SJSA1 (cell line): ENCODE measurements at regions not wholly inside any gene's neighbourhood (a gene's known extent, or its start where the extent isn't known, plus 50 kb on each side); places are given as distances from the start of the nearest gene placed in this dataset.

Experiments
- DNase-seq, 2 experiments: peaks; one replicate each; pipeline ENCODE4 v3.0.0-alpha.2; 2015 to 2020; ENCODE audit warnings: low spot score in 2 of 2, low read depth in 1 of 2
- H3K27ac ChIP-seq: fragments of 250-450 bp; sonication (Bioruptor Pico); 2 replicates; pipeline ENCODE4 v1.5.1; 2020; ENCODE audit warnings: mild to moderate bottlenecking, moderate library complexity
- H3K27me3 ChIP-seq: fragments of 250-450 bp; sonication (Bioruptor Pico); replicated peaks from 2 replicates; pipeline ENCODE4 v1.5.1; 2020; ENCODE audit warnings: mild to moderate bottlenecking, moderate library complexity
- H3K36me3 ChIP-seq: fragments of 250-450 bp; sonication (Bioruptor Pico); 2 replicates; pipeline ENCODE4 v1.5.1; 2020; ENCODE audit warnings: mild to moderate bottlenecking
- H3K4me1 ChIP-seq: fragments of 250-450 bp; sonication (Bioruptor Pico); replicated peaks from 2 replicates; pipeline ENCODE4 v1.6.1; 2021; ENCODE audit warnings: mild to moderate bottlenecking
- H3K4me3 ChIP-seq: fragments of 250-450 bp; sonication (Bioruptor Pico); 2 replicates; pipeline ENCODE4 v1.5.1; 2020; ENCODE audit warnings: mild to moderate bottlenecking
- H3K9me3 ChIP-seq: fragments of 250-450 bp; sonication (Bioruptor Pico); replicated peaks from 2 replicates; pipeline ENCODE4 v1.5.1; 2020; ENCODE audit warnings: mild to moderate bottlenecking

DNA sequence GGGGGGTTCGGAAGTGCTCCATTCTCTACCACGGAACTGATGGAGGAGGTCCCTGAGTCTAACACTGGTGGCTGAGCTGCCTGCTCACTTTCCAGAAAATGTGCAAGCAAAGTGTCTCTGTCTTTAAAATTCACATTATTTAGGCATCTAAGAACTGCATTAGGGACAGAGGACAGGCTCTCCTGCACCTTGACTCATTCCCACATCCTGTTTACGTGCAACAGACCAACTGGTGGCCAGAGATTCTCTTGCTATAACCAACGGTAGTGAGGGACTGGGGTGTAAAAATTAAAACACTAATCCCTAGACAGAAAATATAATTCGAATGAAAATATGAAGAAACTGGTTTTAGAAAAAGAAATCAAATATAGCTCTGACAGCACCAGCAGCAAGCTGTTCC lies 320.9 kb downstream of the IRX2 start:
- Histone ChIP-seq H3K36me3 (no peaks in the 10 kb centered on the region), H3K27ac (no peak overlapping the region), H3K4me3 (no peak overlapping the region), H3K9me3 (peaks cover 20% of the 10 kb centered on the region), H3K27me3 (no peaks in the 10 kb centered on the region), H3K4me1 (no peaks in the 10 kb centered on the region)
- DNase-seq, result no peak

DNA sequence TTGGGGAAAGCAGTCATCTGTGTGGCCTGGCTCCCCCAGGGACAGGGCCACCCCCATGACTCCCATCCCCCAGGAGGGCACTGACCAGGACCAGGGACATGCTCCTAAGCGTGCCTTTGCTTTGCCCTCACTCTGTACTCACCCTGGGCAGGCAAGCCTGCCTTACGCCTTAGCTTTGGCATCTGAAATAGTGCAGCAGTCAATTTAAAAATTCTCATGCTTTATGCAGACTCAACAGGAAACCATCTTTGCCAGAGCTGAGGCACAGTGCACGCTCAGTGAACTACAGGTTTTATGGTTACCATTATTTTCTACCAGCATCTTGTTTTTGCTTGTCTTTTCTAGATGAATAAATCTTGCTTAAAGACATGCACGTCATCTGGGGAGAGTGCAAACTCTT lies 323.5 kb downstream of the IRX2 start:
- DNase-seq, result no peak
- Histone ChIP-seq H3K4me3 (no peak overlapping the region), H3K9me3 (peaks cover 15% of the 10 kb centered on the region), H3K36me3 (no peaks in the 10 kb centered on the region), H3K4me1 (no peaks in the 10 kb centered on the region), H3K27me3 (no peaks in the 10 kb centered on the region), H3K27ac (no peak overlapping the region)

DNA sequence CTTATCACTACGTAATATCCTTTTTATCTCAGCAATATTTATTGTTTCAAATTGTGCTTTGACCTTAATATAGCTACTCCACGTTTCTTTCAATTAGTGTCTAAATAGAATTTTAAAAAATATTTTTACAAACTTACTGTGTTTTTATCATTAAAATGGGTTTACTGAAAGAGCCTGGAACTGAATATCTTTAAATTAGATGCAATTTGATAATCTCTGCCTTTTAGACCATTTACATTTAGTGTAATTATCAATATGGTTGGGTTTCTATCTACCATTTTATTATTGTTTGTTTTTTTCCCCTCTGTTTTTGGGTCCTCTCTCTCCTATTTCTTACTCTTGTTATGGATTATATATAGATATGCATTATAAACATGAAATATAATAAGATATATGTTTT lies 327.8 kb downstream of the IRX2 start:
- H3K9me3 ChIP-seq, result peaks cover 19% of the 10 kb centered on the region
- H3K27ac ChIP-seq, result no peak overlapping the region
- no peaks in the 10 kb centered on the region for H3K27me3 ChIP-seq
- no peak overlapping the region for H3K4me3 ChIP-seq
- DNase-seq, result no peak
- H3K4me1 ChIP-seq, result no peaks in the 10 kb centered on the region
- no peaks in the 10 kb centered on the region for H3K36me3 ChIP-seq

DNA sequence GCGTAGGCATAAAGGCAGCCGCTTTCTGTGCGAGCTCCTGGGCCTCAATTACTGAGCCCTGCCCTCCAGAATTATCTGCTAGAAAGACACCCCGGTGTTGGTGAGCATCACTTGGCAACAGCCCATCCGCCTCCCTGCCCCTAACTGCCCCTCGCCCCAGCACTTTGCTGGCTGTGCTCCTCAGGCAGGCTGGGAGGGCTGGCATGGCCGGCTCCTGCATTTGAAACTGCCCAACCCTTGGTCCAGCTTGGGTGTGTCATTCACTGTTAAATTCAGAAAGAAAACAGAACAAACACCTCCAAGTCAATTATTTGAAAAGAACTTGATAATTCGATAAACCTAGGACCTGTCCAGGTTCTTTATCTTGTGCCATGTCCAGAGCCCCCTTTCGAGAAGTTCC lies 334.2 kb downstream of the IRX2 start:
- Histone ChIP-seq H3K4me3 (no peak overlapping the region), H3K27me3 (no peaks in the 10 kb centered on the region), H3K9me3 (peaks cover 40% of the 10 kb centered on the region), H3K4me1 (no peaks in the 10 kb centered on the region), H3K36me3 (no peaks in the 10 kb centered on the region), H3K27ac (no peak overlapping the region)
- no peak for DNase-seq

DNA sequence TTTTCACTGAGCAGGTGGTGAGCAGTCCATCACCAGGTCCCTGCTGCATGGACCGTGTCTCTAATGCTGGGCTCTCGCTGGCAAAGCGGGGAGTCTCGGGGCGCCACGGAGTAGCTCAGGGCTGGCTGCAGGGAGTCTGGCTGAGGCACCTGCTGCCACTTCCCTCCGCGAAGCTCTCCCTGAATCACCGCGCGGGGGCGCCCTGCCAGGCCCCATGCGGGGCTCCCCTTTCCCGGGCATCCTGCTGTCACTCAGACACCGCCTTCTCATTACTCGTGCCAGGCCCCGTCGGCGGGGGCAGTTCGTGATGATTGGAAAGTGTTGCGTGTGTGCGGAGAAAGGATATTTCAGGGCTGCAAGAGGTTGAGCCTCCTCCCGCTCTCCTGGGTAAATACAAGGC lies 335.8 kb downstream of the IRX2 start:
- Histone ChIP-seq H3K4me1 (no peaks in the 10 kb centered on the region), H3K27ac (no peak overlapping the region), H3K9me3 (peaks cover 45% of the 10 kb centered on the region), H3K27me3 (no peaks in the 10 kb centered on the region), H3K36me3 (no peaks in the 10 kb centered on the region), H3K4me3 (no peak overlapping the region)
- DNase-seq, result no peak

DNA sequence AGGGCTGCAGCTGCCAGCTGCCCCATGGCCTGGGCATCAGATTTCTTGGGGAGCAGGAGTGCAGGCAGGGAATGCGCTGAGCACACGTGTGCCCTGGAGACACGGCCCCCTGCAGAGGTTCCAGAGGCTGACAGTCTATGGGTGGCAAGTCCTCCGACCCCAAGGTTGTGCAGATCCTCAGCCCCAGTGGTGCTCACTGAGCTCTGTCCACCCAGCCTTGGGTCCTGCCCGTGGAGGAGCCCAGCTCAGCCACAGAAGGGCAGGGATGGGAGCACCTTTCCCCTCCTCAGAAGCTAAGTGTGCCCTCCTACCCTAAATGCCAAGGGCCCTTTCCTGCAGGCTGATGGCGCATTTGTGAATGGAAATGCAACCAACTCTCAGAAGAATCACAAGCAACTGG lies 341.0 kb downstream of the IRX2 start:
- Histone ChIP-seq H3K4me1 (no peaks in the 10 kb centered on the region), H3K4me3 (no peak overlapping the region), H3K36me3 (no peaks in the 10 kb centered on the region), H3K9me3 (peaks cover 39% of the 10 kb centered on the region), H3K27me3 (no peaks in the 10 kb centered on the region), H3K27ac (no peak overlapping the region)
- DNase-seq, result no peak

DNA sequence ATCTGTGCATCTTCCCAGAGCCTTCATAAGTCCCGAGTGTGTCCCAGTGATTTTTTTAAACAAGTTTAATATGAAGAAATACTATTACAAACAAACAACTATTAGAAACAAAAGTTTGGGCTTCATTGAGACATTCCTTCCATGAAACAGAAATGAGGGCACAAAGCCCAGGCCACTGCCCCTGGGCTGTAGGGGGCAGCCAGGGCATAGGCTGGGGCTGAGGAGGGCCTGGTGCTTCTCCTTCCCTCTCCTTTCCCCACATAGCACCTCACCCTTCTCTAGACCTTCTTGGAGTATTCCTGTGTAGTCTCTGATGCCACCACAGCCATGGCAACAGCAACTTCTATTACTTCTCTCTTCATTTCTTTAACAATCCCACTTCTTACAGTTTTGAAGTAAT lies 348.2 kb downstream of the IRX2 start:
- H3K27me3 ChIP-seq, result no peaks in the 10 kb centered on the region
- DNase-seq, result no peak
- H3K4me3 ChIP-seq, result no peak overlapping the region
- H3K9me3 ChIP-seq, result peaks cover 39% of the 10 kb centered on the region
- no peaks in the 10 kb centered on the region for H3K36me3 ChIP-seq
- H3K27ac ChIP-seq, result no peak overlapping the region
- H3K4me1 ChIP-seq, result no peaks in the 10 kb centered on the region

DNA sequence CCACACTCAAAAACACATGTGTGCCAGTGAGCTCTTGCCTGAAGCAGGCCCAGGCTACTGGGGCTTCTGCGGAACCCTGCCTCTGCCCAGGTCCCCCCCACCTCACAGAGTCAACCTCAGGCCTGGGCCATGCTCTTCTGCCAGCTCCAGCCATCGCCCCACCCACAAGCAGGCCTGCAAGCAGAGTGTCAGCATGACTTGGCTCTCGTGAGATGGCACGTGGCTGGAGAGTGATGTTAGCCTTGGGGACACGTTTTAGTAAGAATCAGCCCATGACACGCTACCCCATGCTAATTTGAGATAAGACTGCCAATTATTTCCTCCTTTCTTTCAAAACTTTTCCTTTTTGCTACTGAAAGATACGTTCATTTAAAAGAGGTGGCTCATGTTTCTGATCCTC lies 351.7 kb downstream of the IRX2 start:
- no peaks in the 10 kb centered on the region for H3K27me3 ChIP-seq
- no peak overlapping the region for H3K4me3 ChIP-seq
- peaks cover 54% of the 10 kb centered on the region for H3K9me3 ChIP-seq
- no peaks in the 10 kb centered on the region for H3K36me3 ChIP-seq
- H3K4me1 ChIP-seq, result no peaks in the 10 kb centered on the region
- H3K27ac ChIP-seq, result no peak overlapping the region
- no peak for DNase-seq

DNA sequence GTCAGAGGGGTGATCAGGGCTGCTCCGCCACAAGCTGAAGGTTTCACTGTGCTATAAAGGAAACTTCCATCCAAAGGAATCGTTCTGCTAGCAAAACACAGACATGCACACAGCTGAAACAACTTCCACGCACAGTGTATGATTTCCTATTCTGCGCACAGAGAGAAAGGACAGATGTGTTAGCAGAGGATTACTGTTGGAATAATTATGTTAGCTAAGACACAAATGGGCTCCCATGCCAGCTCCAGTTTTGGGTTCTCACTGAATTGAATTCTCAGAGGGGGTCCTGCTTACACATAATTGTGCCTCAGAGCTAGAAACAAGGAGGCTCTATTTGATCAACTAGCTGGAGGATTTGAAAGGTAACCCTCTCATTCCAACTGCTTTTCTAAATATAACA lies 352.4 kb downstream of the IRX2 start:
- no peak for DNase-seq
- Histone ChIP-seq H3K4me3 (no peak overlapping the region), H3K4me1 (no peaks in the 10 kb centered on the region), H3K27ac (no peak overlapping the region), H3K27me3 (no peaks in the 10 kb centered on the region), H3K9me3 (peaks cover 52% of the 10 kb centered on the region), H3K36me3 (no peaks in the 10 kb centered on the region)

DNA sequence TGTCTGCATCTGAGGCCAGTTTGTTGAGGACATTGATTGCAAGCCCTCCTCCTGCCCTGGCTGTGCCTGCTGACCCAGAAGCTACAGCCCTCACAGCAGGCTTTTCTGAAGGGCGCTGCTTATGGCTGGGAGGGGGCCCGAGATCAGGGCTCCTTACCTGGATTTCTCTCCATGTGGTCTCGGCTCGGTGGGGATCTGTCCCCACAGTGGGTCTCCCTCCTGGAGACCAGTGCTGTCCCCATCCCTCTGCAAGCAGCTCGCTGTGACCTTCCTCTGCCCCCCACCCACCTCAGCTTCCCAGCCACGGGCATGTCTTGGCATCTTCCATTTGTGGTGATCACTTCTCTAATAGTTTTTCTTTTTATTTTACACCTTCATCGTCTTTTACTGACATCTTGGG lies 357.9 kb downstream of the IRX2 start:
- Histone ChIP-seq H3K4me1 (no peaks in the 10 kb centered on the region), H3K36me3 (no peaks in the 10 kb centered on the region), H3K9me3 (peaks cover 57% of the 10 kb centered on the region), H3K27ac (no peak overlapping the region), H3K27me3 (no peaks in the 10 kb centered on the region), H3K4me3 (no peak overlapping the region)
- DNase-seq, result no peak

DNA sequence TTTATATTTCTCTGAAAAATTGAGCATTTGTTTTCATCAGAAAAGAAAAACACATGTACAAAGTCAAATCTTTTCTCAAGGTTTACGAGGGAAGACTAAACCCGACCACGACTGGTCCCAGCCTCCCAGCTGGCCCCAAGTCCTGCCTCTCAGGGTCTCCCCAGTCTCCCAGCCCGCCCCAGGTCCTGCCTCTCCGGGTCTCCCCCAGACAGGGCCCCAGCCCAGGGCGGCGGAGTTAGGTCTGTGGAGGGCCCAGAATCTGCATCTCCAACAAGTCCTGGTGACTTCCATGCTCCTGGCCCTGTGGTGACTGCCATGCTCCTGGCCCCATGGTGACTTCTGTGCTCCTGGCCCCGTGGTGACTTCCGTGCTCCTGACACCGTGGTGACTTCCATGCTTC lies 359.9 kb downstream of the IRX2 start:
- Histone ChIP-seq H3K27me3 (no peaks in the 10 kb centered on the region), H3K9me3 (peaks cover 50% of the 10 kb centered on the region), H3K36me3 (no peaks in the 10 kb centered on the region), H3K4me3 (no peak overlapping the region), H3K4me1 (no peaks in the 10 kb centered on the region), H3K27ac (no peak overlapping the region)
- DNase-seq, result no peak

DNA sequence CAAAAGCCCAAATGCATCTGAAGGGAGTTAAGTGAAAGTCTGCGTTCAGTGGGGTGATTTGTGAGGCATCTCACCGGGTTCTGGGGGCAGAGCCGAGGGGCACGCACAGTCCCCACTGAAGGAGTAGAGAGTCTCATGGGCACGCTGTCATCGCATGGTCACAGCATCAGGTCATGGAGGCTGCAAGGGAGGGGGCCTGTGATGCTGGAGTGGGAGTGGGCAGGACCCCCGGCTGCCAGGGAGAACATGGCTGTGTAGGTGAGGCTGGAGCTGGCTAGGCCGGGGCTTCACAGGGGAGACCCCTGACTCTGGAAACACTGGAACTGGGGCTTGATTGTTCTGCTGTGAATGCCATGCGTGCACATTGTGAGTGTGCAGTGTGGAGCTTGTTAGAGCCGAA lies 360.5 kb downstream of the IRX2 start:
- H3K9me3 ChIP-seq, result peaks cover 46% of the 10 kb centered on the region
- H3K4me3 ChIP-seq, result no peak overlapping the region
- H3K27me3 ChIP-seq, result no peaks in the 10 kb centered on the region
- H3K27ac ChIP-seq, result no peak overlapping the region
- DNase-seq, result no peak
- no peaks in the 10 kb centered on the region for H3K36me3 ChIP-seq
- H3K4me1 ChIP-seq, result no peaks in the 10 kb centered on the region

DNA sequence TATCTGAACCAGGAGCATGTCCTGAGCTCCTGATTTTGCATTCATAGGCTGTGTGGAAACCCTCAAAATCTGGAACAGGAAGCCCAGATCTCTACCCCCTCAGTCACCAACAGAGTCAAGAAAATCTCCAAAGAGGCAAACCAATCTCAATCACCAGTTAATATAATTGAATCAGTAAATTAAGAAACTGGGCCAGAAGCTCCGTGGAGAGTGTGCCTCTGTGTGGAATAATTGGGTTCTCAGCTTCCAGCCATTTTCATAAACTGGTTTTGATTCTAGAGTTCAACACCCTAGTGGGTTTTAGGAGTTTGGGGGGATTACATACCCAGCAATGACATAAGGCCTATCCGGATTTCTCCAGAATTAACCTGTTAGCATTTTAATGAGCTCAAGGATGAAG lies 362.9 kb downstream of the IRX2 start:
- peaks cover 45% of the 10 kb centered on the region for H3K9me3 ChIP-seq
- no peak for DNase-seq
- H3K36me3 ChIP-seq, result no peaks in the 10 kb centered on the region
- no peak overlapping the region for H3K4me3 ChIP-seq
- no peaks in the 10 kb centered on the region for H3K4me1 ChIP-seq
- H3K27me3 ChIP-seq, result no peaks in the 10 kb centered on the region
- H3K27ac ChIP-seq, result no peak overlapping the region

DNA sequence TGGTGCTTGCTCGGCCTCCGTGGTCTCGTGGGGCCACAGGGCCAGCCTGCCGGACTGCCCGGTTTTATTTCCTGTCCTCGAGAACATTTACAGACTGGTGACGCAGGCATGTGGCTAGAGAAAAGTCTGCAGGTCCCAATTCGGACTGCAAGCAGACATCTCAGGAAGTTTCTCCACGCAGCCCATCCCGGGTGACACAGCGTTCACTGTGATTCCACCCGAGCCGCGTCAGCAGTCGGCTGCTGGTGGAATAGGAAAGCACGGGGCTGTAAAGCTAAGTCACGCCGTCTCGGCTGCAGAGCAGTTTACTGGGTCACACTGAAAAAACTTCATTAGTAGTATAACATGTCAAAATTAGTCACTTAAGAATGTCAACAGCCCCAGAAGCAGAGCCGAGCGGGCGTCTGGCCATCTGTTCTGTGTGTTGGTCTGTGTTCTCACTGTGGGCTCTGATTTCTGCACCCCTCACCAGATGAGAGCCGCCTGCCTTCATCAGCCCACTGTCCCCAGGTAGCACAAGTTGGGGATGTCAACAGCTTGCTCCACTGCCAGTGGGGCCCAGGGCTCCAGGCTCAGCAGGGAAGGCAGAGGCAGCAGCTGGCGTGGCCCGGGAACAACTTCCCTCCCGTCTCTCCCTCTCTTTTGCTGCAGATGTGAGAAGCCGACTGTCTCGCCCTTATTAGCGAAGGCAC lies 363.7 kb downstream of the IRX2 start:
- no peak overlapping the region for H3K4me3 ChIP-seq
- H3K36me3 ChIP-seq, result no peaks in the 10 kb centered on the region
- H3K4me1 ChIP-seq, result no peaks in the 10 kb centered on the region
- H3K27me3 ChIP-seq, result no peaks in the 10 kb centered on the region
- H3K9me3 ChIP-seq, result peaks cover 50% of the 10 kb centered on the region
- H3K27ac ChIP-seq, result no peak overlapping the region
- no peak for DNase-seq

DNA sequence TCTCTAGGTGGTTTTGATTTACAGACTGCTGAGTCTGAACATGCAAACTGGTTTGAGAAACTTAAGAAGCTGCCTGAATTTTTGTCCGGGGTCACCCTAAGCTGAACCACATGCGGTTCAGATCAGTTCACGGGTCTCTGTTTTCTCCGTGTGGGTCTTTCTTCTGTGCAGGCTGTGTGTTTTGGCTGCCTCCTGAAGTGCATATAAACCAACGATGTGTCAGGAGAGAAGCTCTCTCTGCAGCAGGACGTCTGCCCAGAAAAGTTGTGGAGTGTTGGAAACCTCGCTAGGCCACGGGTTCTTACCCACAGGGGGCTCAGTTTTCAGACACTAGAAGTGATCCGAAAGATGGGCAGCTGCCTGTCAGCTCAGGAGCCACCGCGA lies 364.2 kb downstream of the IRX2 start:
- H3K36me3 ChIP-seq, result no peaks in the 10 kb centered on the region
- peaks cover 55% of the 10 kb centered on the region for H3K9me3 ChIP-seq
- no peaks in the 10 kb centered on the region for H3K4me1 ChIP-seq
- H3K27me3 ChIP-seq, result no peaks in the 10 kb centered on the region
- no peak overlapping the region for H3K4me3 ChIP-seq
- DNase-seq, result no peak
- no peak overlapping the region for H3K27ac ChIP-seq
